ENCODE measurements at regions not wholly inside any gene's neighbourhood (a gene's known extent, or its start where the extent isn't known, plus 50 kb on each side); places are given as distances from the start of the nearest gene placed in this dataset.

DNA sequence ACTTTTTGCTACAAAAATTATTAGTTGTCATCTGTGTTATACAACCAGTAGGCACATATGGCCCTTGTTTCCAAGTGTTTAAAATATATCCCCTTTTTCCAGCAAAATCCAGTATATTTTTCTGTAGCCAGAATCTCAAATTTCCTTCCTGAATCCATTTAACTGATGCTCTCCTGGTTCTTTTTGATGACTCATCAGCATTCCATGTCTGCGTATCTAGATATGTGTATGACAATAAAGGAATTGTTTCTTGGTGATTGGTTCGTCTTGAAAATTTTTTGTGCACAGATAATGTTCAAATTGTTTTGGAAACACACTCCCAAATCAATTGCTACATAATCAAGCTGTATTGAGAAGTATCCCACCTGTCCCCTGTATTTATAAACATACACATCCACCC, 98.3 kb downstream of the ITM2A start (continued):
- TF ChIP-seq, protein P1, sequence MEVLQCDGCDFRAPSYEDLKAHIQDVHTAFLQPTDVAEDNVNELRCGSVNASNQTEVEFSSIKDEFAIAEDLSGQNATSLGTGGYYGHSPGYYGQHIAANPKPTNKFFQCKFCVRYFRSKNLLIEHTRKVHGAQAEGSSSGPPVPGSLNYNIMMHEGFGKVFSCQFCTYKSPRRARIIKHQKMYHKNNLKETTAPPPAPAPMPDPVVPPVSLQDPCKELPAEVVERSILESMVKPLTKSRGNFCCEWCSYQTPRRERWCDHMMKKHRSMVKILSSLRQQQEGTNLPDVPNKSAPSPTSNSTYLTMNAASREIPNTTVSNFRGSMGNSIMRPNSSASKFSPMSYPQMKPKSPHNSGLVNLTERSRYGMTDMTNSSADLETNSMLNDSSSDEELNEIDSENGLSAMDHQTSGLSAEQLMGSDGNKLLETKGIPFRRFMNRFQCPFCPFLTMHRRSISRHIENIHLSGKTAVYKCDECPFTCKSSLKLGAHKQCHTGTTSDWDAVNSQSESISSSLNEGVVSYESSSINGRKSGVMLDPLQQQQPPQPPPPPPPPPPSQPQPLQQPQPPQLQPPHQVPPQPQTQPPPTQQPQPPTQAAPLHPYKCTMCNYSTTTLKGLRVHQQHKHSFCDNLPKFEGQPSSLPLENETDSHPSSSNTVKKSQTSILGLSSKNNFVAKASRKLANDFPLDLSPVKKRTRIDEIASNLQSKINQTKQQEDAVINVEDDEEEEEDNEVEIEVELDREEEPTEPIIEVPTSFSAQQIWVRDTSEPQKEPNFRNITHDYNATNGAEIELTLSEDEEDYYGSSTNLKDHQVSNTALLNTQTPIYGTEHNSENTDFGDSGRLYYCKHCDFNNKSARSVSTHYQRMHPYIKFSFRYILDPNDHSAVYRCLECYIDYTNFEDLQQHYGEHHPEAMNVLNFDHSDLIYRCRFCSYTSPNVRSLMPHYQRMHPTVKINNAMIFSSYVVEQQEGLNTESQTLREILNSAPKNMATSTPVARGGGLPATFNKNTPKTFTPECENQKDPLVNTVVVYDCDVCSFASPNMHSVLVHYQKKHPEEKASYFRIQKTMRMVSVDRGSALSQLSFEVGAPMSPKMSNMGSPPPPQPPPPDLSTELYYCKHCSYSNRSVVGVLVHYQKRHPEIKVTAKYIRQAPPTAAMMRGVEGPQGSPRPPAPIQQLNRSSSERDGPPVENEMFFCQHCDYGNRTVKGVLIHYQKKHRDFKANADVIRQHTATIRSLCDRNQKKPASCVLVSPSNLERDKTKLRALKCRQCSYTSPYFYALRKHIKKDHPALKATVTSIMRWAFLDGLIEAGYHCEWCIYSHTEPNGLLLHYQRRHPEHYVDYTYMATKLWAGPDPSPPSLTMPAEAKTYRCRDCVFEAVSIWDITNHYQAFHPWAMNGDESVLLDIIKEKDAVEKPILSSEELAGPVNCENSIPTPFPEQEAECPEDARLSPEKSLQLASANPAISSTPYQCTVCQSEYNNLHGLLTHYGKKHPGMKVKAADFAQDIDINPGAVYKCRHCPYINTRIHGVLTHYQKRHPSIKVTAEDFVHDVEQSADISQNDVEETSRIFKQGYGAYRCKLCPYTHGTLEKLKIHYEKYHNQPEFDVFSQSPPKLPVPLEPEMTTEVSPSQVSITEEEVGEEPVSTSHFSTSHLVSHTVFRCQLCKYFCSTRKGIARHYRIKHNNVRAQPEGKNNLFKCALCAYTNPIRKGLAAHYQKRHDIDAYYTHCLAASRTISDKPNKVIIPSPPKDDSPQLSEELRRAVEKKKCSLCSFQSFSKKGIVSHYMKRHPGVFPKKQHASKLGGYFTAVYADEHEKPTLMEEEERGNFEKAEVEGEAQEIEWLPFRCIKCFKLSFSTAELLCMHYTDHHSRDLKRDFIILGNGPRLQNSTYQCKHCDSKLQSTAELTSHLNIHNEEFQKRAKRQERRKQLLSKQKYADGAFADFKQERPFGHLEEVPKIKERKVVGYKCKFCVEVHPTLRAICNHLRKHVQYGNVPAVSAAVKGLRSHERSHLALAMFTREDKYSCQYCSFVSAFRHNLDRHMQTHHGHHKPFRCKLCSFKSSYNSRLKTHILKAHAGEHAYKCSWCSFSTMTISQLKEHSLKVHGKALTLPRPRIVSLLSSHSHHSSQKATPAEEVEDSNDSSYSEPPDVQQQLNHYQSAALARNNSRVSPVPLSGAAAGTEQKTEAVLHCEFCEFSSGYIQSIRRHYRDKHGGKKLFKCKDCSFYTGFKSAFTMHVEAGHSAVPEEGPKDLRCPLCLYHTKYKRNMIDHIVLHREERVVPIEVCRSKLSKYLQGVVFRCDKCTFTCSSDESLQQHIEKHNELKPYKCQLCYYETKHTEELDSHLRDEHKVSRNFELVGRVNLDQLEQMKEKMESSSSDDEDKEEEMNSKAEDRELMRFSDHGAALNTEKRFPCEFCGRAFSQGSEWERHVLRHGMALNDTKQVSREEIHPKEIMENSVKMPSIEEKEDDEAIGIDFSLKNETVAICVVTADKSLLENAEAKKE (CRISPR knock-in tag; IDR thresholded peaks at IDR 0.05) = no peak
- TF ChIP-seq EZH2 (IDR thresholded peaks at IDR 0.05; ENCODE audit: low read depth, unreplicated experiment) = no peak
- no peak for TF ChIP-seq ZNF114 (CRISPR knock-in tag; IDR thresholded peaks at IDR 0.05)
- TF ChIP-seq, protein P2, sequence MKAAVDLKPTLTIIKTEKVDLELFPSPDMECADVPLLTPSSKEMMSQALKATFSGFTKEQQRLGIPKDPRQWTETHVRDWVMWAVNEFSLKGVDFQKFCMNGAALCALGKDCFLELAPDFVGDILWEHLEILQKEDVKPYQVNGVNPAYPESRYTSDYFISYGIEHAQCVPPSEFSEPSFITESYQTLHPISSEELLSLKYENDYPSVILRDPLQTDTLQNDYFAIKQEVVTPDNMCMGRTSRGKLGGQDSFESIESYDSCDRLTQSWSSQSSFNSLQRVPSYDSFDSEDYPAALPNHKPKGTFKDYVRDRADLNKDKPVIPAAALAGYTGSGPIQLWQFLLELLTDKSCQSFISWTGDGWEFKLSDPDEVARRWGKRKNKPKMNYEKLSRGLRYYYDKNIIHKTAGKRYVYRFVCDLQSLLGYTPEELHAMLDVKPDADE (IDR thresholded peaks at IDR 0.05) = no peak
- no peak for TF ChIP-seq NANOG (IDR thresholded peaks at IDR 0.05; ENCODE audit: borderline replicate concordance)
- TF ChIP-seq, protein P3, sequence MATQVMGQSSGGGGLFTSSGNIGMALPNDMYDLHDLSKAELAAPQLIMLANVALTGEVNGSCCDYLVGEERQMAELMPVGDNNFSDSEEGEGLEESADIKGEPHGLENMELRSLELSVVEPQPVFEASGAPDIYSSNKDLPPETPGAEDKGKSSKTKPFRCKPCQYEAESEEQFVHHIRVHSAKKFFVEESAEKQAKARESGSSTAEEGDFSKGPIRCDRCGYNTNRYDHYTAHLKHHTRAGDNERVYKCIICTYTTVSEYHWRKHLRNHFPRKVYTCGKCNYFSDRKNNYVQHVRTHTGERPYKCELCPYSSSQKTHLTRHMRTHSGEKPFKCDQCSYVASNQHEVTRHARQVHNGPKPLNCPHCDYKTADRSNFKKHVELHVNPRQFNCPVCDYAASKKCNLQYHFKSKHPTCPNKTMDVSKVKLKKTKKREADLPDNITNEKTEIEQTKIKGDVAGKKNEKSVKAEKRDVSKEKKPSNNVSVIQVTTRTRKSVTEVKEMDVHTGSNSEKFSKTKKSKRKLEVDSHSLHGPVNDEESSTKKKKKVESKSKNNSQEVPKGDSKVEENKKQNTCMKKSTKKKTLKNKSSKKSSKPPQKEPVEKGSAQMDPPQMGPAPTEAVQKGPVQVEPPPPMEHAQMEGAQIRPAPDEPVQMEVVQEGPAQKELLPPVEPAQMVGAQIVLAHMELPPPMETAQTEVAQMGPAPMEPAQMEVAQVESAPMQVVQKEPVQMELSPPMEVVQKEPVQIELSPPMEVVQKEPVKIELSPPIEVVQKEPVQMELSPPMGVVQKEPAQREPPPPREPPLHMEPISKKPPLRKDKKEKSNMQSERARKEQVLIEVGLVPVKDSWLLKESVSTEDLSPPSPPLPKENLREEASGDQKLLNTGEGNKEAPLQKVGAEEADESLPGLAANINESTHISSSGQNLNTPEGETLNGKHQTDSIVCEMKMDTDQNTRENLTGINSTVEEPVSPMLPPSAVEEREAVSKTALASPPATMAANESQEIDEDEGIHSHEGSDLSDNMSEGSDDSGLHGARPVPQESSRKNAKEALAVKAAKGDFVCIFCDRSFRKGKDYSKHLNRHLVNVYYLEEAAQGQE (IDR thresholded peaks at IDR 0.05; ENCODE audit: unreplicated experiment) = no peak
